ENCODE measurements at regions not wholly inside any gene's neighbourhood (a gene's known extent, or its start where the extent isn't known, plus 50 kb on each side); places are given as distances from the start of the nearest gene placed in this dataset.
A peak's percentile ranks its signal among the peaks of the same experiment; 100 is the strongest.

GRCh38 chr7:46368871-46369270 is 447.8 kb upstream of the IGFBP3 start:
- H3K9me3 ChIP-seq, result no peaks in the 10 kb centered on the region
- TF ChIP-seq CTCF (IDR thresholded peaks at IDR 0.05), result no peak
- H3K36me3 ChIP-seq, result no peaks in the 10 kb centered on the region
- intact Hi-C loops (cut with DNase I), result no loop called here
- FAIRE-seq (no peak), DNase-seq (no peak), ATAC-seq (no peak)
- no peak overlapping the region for H3K4me3 ChIP-seq
- no peaks in the 10 kb centered on the region for H3K4me1 ChIP-seq
- H3K27me3 ChIP-seq, result no peaks in the 10 kb centered on the region
- H3K27ac ChIP-seq, result no peak overlapping the region
- WGBS, 2 donors, result 87 to 95% methylated on average over 1 of the region's 1 CpG

- Histone ChIP-seq H3K27me3 (no peaks in the 10 kb centered on the region), H3K4me3 (no peak overlapping the region), H3K27ac (no peak overlapping the region), H3K9me3 (no peaks in the 10 kb centered on the region), H3K4me1 (no peaks in the 10 kb centered on the region), H3K36me3 (no peaks in the 10 kb centered on the region)
- TF ChIP-seq CTCF (IDR thresholded peaks at IDR 0.05), result no peak
- ATAC-seq, result no peak
- intact Hi-C loops (cut with DNase I), result no loop called here
- WGBS, 2 donors, result 95 to 97% methylated on average over 1 of the region's 1 CpG
- FAIRE-seq, result no peak
- no peak for DNase-seq
Measured at GRCh38 chr7:46366526-46366925, 445.5 kb upstream of the IGFBP3 start.

- no peak overlapping the region for H3K4me3 ChIP-seq
- H3K36me3 ChIP-seq, result no peaks in the 10 kb centered on the region
- no peaks in the 10 kb centered on the region for H3K4me1 ChIP-seq
- ATAC-seq (peak; percentile 46 to 82 (median 61)), FAIRE-seq (no peak), DNase-seq (peak in 1 of 6 donors; percentile 6)
- WGBS, 2 donors, result 19 to 20% methylated on average over 1 of the region's 1 CpG
- no peak overlapping the region for H3K27ac ChIP-seq
- intact Hi-C loops (cut with DNase I), result no loop called here
- TF ChIP-seq CTCF (IDR thresholded peaks at IDR 0.05), result peak in 1 of 4 donors; percentile 11
- H3K27me3 ChIP-seq, result no peaks in the 10 kb centered on the region
- H3K9me3 ChIP-seq, result no peaks in the 10 kb centered on the region
Measured at GRCh38 chr7:46363688-46364087, 442.6 kb upstream of the IGFBP3 start.

- intact Hi-C loops (cut with DNase I), result no loop called here
- Histone ChIP-seq H3K27ac (no peak overlapping the region), H3K4me1 (no peaks in the 10 kb centered on the region), H3K9me3 (no peaks in the 10 kb centered on the region), H3K4me3 (no peak overlapping the region), H3K27me3 (no peaks in the 10 kb centered on the region), H3K36me3 (no peaks in the 10 kb centered on the region)
- ATAC-seq (no peak), DNase-seq (no peak), FAIRE-seq (no peak)
- WGBS, 2 donors, result 81 to 91% methylated on average over 2 of the region's 2 CpGs
- no peak for TF ChIP-seq CTCF (IDR thresholded peaks at IDR 0.05)
Measured at GRCh38 chr7:46360811-46361210, 439.7 kb upstream of the IGFBP3 start.

- no peak for FAIRE-seq
Measured at GRCh38 chr7:46360296-46360695, 439.2 kb upstream of the IGFBP3 start.

More at GRCh38 chr7:46360296-46360695, 439.2 kb upstream of the IGFBP3 start:
- Histone ChIP-seq H3K36me3 (no peaks in the 10 kb centered on the region), H3K4me1 (no peaks in the 10 kb centered on the region), H3K9me3 (no peaks in the 10 kb centered on the region), H3K4me3 (no peak overlapping the region), H3K27me3 (no peaks in the 10 kb centered on the region), H3K27ac (no peak overlapping the region)
- DNase-seq (no peak), ATAC-seq (no peak)
- intact Hi-C loops (cut with DNase I), result no loop called here
- WGBS, 2 donors, result 83 to 87% methylated on average over 3 of the region's 3 CpGs
- TF ChIP-seq CTCF (IDR thresholded peaks at IDR 0.05), result no peak
